ENCODE measurements at regions not wholly inside any gene's neighbourhood (a gene's known extent, or its start where the extent isn't known, plus 50 kb on each side); places are given as distances from the start of the nearest gene placed in this dataset.

DNA sequence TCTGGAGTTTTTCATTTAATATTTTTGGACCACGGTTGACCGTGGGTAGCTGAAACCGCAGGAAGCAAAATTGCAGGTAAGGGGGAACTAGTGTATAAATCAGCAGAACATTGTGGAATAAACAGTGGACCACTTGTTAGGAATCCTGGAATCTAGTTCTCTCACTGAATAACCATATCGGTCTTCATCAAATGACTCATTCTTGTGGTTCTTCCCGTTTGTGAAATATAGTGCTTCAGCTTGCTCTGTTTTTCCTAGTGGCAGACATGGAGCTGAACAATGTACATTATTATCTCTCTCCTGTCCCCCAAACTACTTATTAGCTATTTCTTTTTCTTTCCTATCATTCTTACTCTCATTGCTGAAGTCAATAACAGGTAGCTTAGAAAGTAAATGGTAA lies 61.9 kb downstream of the HSPA13 start:
- no peak overlapping the region for H3K4me3 ChIP-seq (ENCODE audit: low read depth, low read length)
- TF ChIP-seq, protein P1, sequence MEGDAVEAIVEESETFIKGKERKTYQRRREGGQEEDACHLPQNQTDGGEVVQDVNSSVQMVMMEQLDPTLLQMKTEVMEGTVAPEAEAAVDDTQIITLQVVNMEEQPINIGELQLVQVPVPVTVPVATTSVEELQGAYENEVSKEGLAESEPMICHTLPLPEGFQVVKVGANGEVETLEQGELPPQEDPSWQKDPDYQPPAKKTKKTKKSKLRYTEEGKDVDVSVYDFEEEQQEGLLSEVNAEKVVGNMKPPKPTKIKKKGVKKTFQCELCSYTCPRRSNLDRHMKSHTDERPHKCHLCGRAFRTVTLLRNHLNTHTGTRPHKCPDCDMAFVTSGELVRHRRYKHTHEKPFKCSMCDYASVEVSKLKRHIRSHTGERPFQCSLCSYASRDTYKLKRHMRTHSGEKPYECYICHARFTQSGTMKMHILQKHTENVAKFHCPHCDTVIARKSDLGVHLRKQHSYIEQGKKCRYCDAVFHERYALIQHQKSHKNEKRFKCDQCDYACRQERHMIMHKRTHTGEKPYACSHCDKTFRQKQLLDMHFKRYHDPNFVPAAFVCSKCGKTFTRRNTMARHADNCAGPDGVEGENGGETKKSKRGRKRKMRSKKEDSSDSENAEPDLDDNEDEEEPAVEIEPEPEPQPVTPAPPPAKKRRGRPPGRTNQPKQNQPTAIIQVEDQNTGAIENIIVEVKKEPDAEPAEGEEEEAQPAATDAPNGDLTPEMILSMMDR (IDR thresholded peaks at IDR 0.05; ENCODE audit: low read depth, low read length) = no peak
- in situ Hi-C loops (cut with HindIII; ENCODE audit: low sequenced_read_pairs) = no loop called here
- DNase-seq (ENCODE audit: low read depth, low spot score) = peak; percentile 15

DNA sequence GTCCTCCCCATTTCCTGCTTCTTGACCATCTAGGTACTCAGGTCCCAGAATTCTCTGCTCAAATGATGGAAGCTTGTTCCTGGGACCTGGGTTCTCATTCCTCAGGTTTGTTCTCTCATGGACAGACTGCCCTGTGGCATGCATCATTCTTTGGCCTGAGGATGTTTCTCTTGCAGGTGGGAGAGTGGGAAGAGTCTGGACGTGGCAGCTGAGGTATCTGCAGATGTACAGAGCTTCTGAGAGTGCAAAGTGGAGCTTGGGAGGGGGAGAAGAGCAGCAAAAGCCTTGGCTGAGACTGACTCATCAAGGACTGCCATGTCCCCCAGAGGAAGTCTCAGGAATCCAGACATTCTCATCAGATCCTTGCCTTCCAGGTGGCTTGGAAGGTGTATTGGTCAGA lies 63.1 kb downstream of the HSPA13 start:
- TF ChIP-seq, protein P1 (IDR thresholded peaks at IDR 0.05; ENCODE audit: low read depth, low read length) = no peak
- no peak overlapping the region for H3K4me3 ChIP-seq (ENCODE audit: low read depth, low read length)
- DNase-seq (ENCODE audit: low read depth, low spot score) = no peak
- in situ Hi-C loops (cut with HindIII; ENCODE audit: low sequenced_read_pairs) = no loop called here

DNA sequence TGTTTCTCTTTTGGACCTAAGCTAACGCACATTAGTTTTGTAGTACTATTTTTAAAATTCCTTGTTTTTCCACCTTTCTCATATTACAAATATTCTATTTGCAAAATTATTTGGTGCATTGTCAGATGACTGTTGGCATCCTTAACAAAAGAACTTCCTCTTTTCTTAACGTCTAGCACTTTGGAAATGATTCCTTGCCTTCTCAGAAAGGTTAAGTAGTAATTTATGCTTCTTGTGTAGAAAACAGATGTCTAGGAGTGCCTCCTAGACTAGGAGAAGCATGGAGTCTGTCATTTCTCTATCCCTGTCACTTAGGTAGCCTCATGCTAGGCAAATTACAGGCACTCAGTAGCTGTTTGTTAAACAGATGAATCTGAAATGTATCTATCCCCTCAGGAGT lies 64.4 kb downstream of the HSPA13 start:
- TF ChIP-seq, protein P1 (IDR thresholded peaks at IDR 0.05; ENCODE audit: low read depth, low read length) = no peak
- no peak overlapping the region for H3K4me3 ChIP-seq (ENCODE audit: low read depth, low read length)
- DNase-seq (ENCODE audit: low read depth, low spot score) = no peak
- in situ Hi-C loops (cut with HindIII; ENCODE audit: low sequenced_read_pairs) = no loop called here

DNA sequence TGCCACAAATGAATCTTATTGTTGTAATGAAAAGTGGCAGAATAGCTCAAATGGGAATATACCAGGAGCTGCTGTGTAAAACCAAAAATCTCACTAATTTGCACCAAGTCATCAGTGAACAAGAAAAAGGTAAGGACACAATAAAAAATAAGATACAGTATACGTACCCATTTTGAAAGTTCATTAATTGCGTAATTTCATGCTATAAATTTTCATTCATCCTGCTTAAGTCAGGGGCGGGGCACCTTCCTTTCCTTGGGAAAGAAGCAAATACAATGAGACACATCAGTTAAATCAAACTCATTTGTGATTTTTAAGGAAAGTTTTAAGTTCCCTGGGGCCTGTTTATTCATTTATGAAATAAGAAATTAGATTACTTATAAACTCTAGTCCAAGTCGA lies 65.4 kb downstream of the HSPA13 start:
- DNase-seq (ENCODE audit: low read depth, low spot score) = no peak
- in situ Hi-C loops (cut with HindIII; ENCODE audit: low sequenced_read_pairs) = no loop called here
- TF ChIP-seq, protein P1 (IDR thresholded peaks at IDR 0.05; ENCODE audit: low read depth, low read length) = no peak

DNA sequence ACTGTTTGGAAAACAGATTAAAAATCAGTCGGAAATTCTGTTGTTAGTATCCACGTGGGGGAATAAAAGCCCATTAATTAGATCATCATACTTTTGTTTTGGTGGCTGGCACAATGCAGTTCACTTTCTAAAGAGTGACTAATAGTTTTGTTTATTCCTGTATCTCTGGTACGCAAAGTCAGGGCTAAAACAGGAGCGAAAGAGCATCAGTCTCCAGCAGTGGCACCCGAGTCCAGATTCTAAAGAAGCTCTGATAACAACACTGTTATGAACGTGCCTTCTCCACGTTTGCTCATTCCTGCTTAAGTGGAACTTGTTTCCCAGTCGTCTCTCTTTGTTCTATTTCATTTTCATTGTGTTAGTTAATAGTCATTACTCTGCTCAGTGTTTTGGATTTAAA lies 69.6 kb downstream of the HSPA13 start:
- no peak for DNase-seq (ENCODE audit: low read depth, low spot score)
- no peak overlapping the region for H3K4me3 ChIP-seq (ENCODE audit: low read depth, low read length)
- TF ChIP-seq, protein P1 (IDR thresholded peaks at IDR 0.05; ENCODE audit: low read depth, low read length) = no peak
- in situ Hi-C loops (cut with HindIII; ENCODE audit: low sequenced_read_pairs) = no loop called here

More for the DNA sequence above, 65.4 kb downstream of the HSPA13 start:
- no peak overlapping the region for H3K4me3 ChIP-seq (ENCODE audit: low read depth, low read length)

DNA sequence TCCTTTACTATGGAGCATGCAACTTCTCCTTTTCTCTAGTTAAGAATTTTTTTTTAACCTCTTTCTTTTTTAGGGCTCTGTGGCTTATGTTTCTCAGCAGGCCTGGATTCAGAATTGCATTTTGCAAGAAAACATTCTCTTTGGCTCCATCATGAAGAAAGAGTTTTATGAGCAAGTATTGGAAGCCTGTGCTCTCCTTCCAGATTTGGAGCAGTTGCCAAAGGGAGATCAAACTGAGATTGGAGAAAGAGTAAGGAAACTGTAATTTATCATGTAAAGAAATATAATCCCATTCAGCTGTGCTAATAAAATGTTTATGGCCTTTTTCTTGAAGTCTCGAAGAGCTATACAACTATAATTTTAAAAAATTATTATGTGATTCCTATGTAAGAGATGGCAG lies 70.1 kb downstream of the HSPA13 start:
- in situ Hi-C loops (cut with HindIII; ENCODE audit: low sequenced_read_pairs) = no loop called here
- DNase-seq (ENCODE audit: low read depth, low spot score) = no peak

More for the DNA sequence above, 70.1 kb downstream of the HSPA13 start:
- TF ChIP-seq, protein P1 (IDR thresholded peaks at IDR 0.05; ENCODE audit: low read depth, low read length) = no peak
- H3K4me3 ChIP-seq (ENCODE audit: low read depth, low read length) = no peak overlapping the region
